Psoas muscle (tissue), 7 donors: ENCODE measurements at regions not wholly inside any gene's neighbourhood (a gene's known extent, or its start where the extent isn't known, plus 50 kb on each side); places are given as distances from the start of the nearest gene placed in this dataset.

Experiments
- ATAC-seq, 4 donors: fragments of 200-7000 bp; cut with Tn5 transposase; one replicate each; pipeline ENCODE4 v1.9.1; 2020; ENCODE audit warnings: moderate library complexity in 3 of 4, mild to moderate bottlenecking in 2 of 4
- DNase-seq, 2 donors: peaks; one replicate each; pipeline ENCODE4 v3.0.0-alpha.2; 2020
- H3K27ac ChIP-seq: fragments of 200-600 bp; one replicate; pipeline ENCODE4 v1.8.0; 2022
- H3K27me3 ChIP-seq, 3 donors: fragments of 200-600 bp in 1 of 3; one replicate each; pipeline versions ENCODE4 v1.6.1 to v1.8.0; 2013 to 2022; ENCODE audit warnings: low read length in 2 of 3, mild to moderate bottlenecking in 2 of 3, moderate library complexity in 1 of 3; ENCODE audit not compliant: insufficient read depth in 3 of 3
- H3K36me3 ChIP-seq, 2 donors: fragments of 200-600 bp in 1 of 2; one replicate each; pipeline versions ENCODE4 v1.6.1 to v1.8.0; 2013 to 2022; ENCODE audit warnings: low read depth in 1 of 2, mild to moderate bottlenecking in 1 of 2, moderate library complexity in 1 of 2; ENCODE audit not compliant: insufficient read depth in 1 of 2
- H3K4me1 ChIP-seq: fragments of 200-600 bp; one replicate; pipeline ENCODE4 v1.8.0; 2022
- H3K4me3 ChIP-seq: fragments of 200-600 bp; one replicate; pipeline ENCODE4 v1.8.0; 2022; ENCODE audit warnings: mild to moderate bottlenecking
- H3K9me3 ChIP-seq: fragments of 200-600 bp; one replicate; pipeline ENCODE4 v1.8.0; 2022
- WGBS, 3 donors: extraction: QIAGEN DNeasy Blood & Tissue Kit; methylation state at CpG; one replicate each; pipeline versions ENCODE4 v1.1.6 to v1.1.7; 2013; 5-methylcytosine and 5-hydroxymethylcytosine counted together
- intact Hi-C, 2 donors: fragments of 100-400 bp; cut with DNase I; formaldehyde crosslinking; loops; one replicate each; pipeline versions ENCODE4 v1.11.0 to v1.14.2; 2022
- TF ChIP-seq, protein P1 (sequence below): fragments of 200-600 bp; IDR thresholded peaks from one replicate; pipeline ENCODE4 v1.8.0; 2022; ENCODE audit warnings: antibody characterized with exemption
- donor health status: healthy with polysubstance abuse.
- donor health status: DM: no; HTN: no; CAD: no; lungs with moderate emphysema.
- donor health status: Bipolar disorder and iron deficiency.
- donor health status: healthy.
- donor health status: DM: yes; HTN: yes; CAD: no.
- donor health status: DM: no; HTN: no; CAD: no.
- donor health status: DM: yes; HTN: yes; CAD: no.

DNA sequence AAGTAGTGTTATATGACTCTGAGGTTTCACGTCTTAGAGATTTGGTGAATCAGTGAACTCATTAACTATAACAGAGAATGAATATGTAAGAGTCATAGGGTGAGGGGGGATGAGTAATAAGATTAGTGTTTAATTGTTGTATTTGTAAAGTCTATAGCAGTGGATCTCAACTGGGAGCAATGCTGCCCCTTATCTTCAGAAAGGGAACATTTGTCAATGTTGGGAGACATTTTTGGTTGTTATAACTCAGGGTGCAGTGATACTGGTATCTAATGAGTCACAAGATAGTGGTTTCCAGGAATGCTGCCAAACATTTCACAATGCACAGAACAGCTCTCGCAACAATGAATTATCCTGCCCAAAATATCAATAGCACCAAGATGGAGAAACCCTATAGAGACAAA lies 1193.7 kb downstream of the GALC start:
- H3K4me3 ChIP-seq = no peak overlapping the region
- 58 to 73% (median 64%) methylated on average over 2 of the region's 2 CpGs for WGBS, 3 donors

DNA sequence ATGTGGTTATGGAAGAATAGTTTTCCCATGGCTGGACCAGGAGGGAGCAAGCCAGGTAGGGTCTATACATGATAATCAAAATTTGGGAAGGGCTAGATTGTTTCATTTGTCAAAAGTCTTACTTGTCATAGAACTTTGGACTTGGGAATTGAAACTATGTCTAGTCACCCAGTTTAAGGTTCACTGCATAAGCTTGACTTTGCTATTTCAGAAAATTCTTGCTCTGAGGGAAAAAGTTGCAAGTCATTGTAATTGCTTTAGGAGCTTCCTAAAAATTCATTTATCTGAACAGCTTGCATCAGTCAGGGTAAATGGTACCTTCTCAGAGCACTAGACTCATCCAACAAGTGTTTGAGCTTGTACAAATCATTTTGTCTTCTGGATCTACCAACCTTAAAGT lies 1194.7 kb downstream of the GALC start:
- Histone ChIP-seq H3K4me3 (no peak overlapping the region), H3K27ac (no peak overlapping the region), H3K4me1 (no peaks in the 10 kb centered on the region), H3K9me3 (no peaks in the 10 kb centered on the region), H3K36me3 (no peaks in the 10 kb centered on the region), H3K27me3 (no peaks in the 10 kb centered on the region)
- DNase-seq (no peak), ATAC-seq (no peak)
- TF ChIP-seq, protein P1, sequence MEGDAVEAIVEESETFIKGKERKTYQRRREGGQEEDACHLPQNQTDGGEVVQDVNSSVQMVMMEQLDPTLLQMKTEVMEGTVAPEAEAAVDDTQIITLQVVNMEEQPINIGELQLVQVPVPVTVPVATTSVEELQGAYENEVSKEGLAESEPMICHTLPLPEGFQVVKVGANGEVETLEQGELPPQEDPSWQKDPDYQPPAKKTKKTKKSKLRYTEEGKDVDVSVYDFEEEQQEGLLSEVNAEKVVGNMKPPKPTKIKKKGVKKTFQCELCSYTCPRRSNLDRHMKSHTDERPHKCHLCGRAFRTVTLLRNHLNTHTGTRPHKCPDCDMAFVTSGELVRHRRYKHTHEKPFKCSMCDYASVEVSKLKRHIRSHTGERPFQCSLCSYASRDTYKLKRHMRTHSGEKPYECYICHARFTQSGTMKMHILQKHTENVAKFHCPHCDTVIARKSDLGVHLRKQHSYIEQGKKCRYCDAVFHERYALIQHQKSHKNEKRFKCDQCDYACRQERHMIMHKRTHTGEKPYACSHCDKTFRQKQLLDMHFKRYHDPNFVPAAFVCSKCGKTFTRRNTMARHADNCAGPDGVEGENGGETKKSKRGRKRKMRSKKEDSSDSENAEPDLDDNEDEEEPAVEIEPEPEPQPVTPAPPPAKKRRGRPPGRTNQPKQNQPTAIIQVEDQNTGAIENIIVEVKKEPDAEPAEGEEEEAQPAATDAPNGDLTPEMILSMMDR = no peak
- intact Hi-C loops = no loop called here

More for the DNA sequence above, 1193.7 kb downstream of the GALC start:
- Histone ChIP-seq H3K27me3 (no peaks in the 10 kb centered on the region), H3K36me3 (no peaks in the 10 kb centered on the region), H3K4me1 (no peaks in the 10 kb centered on the region), H3K27ac (no peak overlapping the region), H3K9me3 (no peaks in the 10 kb centered on the region)
- TF ChIP-seq, protein P1 = no peak
- intact Hi-C loops = no loop called here
- no peak for ATAC-seq
- no peak for DNase-seq

DNA sequence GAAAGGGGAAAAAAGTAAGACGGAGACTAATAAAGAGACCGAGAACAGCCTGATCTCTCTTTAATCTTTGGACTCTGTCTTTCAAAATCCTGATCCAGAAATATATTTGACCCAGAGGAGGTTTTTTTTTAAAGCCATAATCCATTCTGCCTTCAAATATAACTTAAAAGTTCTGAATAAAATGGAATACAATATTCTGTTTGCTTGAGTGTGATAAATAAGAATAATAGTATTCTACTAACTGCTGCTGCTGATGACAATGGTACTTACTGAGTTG lies 1196.0 kb downstream of the GALC start:
- Histone ChIP-seq H3K27ac (no peak overlapping the region), H3K4me3 (no peak overlapping the region), H3K4me1 (no peaks in the 10 kb centered on the region), H3K9me3 (no peaks in the 10 kb centered on the region), H3K27me3 (no peaks in the 10 kb centered on the region), H3K36me3 (no peaks in the 10 kb centered on the region)
- no peak for DNase-seq
- TF ChIP-seq, protein P1 = no peak
- ATAC-seq = no peak
- intact Hi-C loops = no loop called here
- 91 to 95% (median 91%) methylated on average over 2 of the region's 2 CpGs for WGBS, 3 donors

DNA sequence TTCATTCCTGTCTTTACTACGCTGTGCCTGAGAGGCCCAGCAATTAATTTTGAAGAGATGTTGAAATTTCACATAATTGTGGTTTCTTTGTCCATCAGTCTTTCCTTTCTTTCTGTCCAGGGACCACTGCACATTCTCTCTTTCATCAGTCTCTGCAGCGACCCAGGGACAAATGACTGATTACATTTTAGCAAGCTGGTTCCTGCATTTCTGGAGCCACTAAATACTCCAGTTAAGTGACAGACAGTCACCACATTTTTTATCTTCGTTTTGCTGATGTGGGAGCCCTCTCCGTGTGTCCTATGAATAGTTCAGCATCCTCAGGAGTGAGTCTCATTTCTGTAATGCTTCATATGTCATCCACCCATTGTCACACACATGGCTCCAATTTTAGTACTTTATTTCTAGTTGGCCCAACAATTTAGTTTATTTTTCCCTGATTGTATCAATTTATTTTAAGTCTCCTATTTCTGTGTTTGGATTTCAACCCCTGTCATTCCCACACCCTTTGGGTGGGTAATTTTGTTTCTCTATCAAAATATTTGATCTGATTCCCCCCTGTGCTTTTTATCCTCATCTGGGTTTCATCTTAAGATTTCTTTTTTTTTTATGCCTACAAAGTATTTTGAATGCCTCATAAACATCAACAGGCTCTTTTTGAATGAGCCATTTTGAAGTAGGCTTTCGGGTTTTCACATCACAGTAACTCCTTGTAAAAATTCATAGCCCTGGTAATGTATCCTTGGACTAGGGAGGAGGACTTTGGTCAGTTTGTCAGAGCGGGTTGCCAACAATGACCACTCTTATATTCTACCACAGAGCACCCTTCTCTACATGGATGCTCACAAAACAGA lies 1196.5 kb downstream of the GALC start:
- Histone ChIP-seq H3K27ac (no peak overlapping the region), H3K36me3 (no peaks in the 10 kb centered on the region), H3K4me1 (no peaks in the 10 kb centered on the region), H3K27me3 (no peaks in the 10 kb centered on the region), H3K4me3 (no peak overlapping the region), H3K9me3 (no peaks in the 10 kb centered on the region)
- WGBS, 3 donors = 66 to 74% (median 72%) methylated on average over 6 of the region's 6 CpGs
- DNase-seq = no peak
- no peak for ATAC-seq
- intact Hi-C loops = no loop called here
- TF ChIP-seq, protein P1 = no peak

DNA sequence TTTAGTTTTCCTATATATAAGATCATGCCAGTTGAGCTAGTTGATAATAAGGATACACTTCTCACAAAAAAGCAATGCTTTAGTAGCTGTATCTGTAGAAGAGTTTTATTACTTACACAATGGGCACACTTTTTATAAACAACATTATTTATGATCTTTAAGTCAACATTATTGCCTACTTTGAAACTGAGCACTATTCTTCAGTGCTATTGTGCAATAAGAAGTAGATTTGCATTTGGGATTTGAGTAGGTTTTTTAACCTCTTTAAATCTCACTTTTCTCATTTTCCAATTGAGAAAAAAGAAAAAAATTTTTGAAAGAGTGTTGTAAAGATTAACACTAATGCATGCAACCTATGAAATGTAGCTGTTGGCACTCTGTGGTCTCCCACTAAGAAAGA lies 1198.3 kb downstream of the GALC start:
- Histone ChIP-seq H3K27ac (no peak overlapping the region), H3K9me3 (no peaks in the 10 kb centered on the region), H3K4me1 (no peaks in the 10 kb centered on the region), H3K27me3 (no peaks in the 10 kb centered on the region), H3K36me3 (no peaks in the 10 kb centered on the region), H3K4me3 (no peak overlapping the region)
- ATAC-seq = no peak
- TF ChIP-seq, protein P1 = no peak
- intact Hi-C loops = no loop called here
- DNase-seq = no peak
